ENCODE measurements at regions not wholly inside any gene's neighbourhood (a gene's known extent, or its start where the extent isn't known, plus 50 kb on each side); places are given as distances from the start of the nearest gene placed in this dataset.

DNA sequence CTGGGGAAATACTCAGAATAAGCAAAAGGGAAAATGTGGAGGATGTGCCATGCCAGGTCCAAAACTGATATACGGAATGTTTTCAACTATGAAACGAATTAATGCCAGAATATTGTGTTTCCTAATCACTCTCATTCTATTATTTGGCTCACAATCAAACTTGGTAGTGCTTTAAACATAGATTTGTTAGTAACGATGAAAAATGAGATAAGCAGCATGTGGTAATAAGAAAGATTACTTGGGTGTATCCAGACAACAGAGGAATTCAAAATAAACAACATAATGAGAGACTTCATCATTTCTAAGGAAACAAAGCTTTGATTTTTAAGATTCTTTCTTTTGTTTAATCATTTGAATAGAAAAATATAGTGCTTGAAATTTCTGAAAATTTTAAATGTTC lies 237.3 kb downstream of the TACR3 start:
- TF ChIP-seq CTCF (IDR thresholded peaks at IDR 0.05; ENCODE audit: low read length) = no peak
- TF ChIP-seq EZH2 (IDR thresholded peaks at IDR 0.05; ENCODE audit: borderline replicate concordance, low read length) = no peak

Data from OCI-LY1 (cell line).